GM11168 (cell line): ENCODE measurements at regions not wholly inside any gene's neighbourhood (a gene's known extent, or its start where the extent isn't known, plus 50 kb on each side); places are given as distances from the start of the nearest gene placed in this dataset.

Experiments used
- in situ Hi-C: fragments of 300-500 bp; cut with MboI; formaldehyde crosslinking; loops from one replicate; pipeline ENCODE4 v1.12.0; 2022; ENCODE audit warnings: low sequenced_read_pairs; ENCODE audit not compliant: unreplicated experiment

DNA sequence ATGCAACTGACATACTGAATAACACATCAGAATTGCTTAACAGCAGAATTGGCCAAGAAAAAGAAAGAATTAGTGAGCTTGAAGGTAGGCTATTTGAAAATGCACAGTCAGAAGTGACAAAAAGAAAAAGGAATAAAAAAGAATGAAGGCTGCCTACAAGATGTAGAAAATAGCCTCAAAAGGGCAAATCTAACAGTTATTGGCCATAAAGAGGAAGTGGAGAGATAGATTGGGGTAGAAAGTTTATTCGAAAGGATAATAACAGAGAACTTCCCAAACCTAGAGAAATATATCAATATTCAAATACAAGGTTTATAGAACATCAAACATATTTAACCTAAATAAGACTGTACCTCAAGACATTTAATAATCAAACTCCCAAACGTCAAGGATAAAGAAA, 67.5 kb downstream of the ATP6V1G3 start:
- in situ Hi-C loops = loop anchor here (25.0 kb wide), 2 partner anchors 311 to 386 kb away; partner anchors contain the start of gene NEK7

DNA sequence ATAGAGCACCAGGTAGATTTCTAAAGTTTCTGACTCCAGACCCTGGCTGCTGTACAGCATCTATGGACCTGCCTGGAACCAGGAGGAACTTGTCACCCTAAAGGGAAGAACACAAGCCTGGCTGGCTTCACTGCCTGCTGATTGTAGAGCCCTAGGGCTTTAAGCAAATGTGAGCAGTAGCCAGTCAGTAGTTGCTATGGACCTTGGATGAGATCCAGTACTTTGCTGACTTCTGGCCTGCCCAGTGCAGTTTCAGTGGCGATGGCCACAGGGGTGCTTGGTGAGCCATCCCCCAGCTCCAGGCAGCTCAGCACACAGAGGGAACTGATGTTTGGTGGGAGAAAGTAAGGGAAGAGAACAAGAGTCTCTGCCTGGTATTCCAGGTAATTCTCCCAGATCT, 68.4 kb downstream of the ATP6V1G3 start:
- in situ Hi-C loops = loop anchor here (25.0 kb wide), 2 partner anchors 310 to 385 kb away; partner anchors contain the start of gene NEK7

DNA sequence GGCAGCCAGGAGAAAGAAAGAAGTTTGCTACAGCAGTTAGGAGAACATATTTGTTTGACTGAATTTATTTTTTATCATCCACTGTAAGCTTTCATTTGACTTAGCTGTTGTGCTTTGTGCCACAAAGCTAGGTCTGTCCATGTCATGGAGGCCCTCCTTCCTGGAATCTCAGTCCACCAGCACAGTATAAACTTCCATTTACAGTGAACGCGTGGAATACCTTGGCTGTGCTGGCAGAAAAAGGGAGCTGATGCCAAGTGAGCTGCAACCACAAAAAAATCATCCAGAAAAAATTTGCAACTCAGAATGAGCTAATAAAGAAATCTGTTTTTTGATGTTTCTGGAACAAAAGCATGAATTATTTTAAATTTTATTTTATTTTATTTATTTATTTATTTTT, 72.6 kb downstream of the ATP6V1G3 start:
- in situ Hi-C loops = loop anchor here (25.0 kb wide), 2 partner anchors 306 to 381 kb away; partner anchors contain the start of gene NEK7

DNA sequence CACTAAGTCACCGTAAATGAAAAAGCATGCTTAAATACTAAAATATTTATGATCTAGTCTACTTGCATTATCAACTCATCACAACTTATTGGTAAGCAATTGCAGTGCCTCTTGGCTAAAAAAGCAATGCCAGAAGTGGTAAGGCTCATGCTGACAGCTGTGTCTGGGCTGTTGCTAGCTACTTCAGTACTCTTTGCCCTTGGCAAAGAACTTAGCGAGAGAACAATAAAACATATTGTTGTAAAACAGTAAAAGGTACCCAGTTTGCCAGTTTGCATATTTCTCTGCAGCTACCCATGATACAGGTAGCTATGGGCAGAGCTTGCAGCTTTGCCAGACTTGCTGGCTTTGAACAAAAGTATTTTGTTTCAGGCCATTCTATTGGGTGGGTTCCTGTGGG, 73.1 kb downstream of the ATP6V1G3 start:
- in situ Hi-C loops = loop anchor here (25.0 kb wide), 2 partner anchors 305 to 380 kb away; partner anchors contain the start of gene NEK7

DNA sequence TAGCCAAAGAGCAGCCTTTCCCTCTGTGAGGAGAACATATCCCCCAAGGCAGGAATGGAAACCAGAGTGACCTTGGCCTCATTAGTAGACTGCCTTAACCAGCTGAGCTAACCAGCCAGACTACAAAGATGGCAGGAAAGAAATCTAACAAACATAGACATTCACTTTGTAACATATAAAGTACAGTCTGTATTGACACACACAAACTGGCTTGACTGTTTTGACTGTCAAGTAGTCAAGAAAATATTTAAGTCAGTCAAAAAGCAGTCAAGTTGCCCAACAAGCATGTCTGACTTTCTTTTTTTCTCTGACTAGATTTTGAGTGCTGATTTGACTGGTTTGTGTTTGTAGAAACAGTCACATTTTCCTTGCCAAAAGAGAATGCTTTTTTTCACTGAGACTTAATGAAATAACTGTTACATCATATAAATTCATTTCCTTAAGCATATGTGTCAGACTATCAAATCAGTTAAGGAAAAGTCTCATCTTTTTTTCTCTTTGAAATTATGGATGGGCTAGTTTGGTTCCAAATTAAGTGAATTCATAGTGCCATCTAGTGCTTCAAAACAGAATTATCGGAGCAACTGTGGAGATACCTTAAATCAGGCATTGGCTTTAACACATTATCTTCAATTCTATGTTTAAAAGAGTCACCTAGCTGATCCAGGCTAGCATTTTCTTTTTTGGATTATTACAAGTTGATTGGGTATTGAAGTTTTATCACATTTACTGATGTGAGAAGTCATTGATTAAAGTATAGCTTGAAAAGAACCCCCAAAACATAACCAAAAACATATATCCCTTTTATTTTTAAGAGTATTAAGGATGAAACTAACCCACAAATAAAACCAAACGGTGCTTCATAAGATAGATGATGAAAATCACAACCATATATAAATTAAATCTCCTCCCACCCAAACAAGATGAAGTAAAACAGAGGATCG, 75.0 kb downstream of the ATP6V1G3 start:
- in situ Hi-C loops = loop anchor here (25.0 kb wide), 2 partner anchors 303 to 378 kb away; partner anchors contain the start of gene NEK7

DNA sequence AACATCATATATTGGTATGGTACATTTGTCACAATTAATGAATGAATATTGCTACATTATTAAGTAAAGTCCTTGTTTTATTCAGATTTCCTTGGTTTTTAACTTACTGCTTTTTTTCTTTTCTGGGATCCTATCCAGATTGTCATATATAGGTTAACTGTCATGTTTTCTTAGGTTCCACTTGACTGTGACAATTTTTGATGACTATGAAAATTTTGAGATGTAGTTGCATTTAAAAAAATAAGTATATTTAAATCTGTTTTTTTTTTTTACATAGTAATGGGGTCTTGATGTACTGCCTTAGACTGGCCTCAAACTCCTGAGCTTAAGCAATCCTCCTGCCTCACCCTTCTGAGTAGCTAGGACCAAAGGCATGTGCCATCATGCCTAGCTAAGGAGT, 76.8 kb downstream of the ATP6V1G3 start:
- in situ Hi-C loops = loop anchor here (25.0 kb wide), 2 partner anchors 301 to 376 kb away; partner anchors contain the start of gene NEK7

DNA sequence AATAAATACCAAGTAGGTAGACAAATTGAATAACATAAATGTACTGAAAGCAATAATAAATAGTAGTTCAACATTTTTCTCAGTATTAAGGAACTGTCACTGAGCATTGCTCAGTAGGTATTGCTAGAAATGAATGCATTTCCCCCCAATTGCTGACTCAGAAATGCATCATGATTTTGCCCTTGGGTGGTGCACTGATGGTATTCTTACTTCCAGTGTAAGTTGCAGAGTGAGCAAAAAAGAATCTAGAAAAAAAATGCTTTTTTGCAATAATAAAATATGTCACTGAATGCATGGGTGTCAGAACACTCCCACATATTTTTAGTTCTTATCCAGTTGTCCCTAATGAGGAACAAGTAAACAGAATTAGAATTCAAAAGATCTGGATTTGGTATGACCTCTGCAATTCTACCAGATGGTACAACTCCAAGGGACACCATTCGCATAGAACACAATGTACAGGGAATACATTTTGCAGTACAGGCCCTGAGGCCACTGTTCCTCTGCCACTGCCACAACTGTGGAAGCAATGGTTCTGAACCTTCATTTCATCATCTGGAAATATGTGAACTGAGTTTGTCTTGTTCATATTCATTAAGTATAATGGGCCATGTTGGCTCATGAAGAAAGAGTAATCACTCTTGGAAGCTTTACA, 78.0 kb downstream of the ATP6V1G3 start:
- in situ Hi-C loops = loop anchor here (25.0 kb wide), 2 partner anchors 300 to 375 kb away; partner anchors contain the start of gene NEK7

DNA sequence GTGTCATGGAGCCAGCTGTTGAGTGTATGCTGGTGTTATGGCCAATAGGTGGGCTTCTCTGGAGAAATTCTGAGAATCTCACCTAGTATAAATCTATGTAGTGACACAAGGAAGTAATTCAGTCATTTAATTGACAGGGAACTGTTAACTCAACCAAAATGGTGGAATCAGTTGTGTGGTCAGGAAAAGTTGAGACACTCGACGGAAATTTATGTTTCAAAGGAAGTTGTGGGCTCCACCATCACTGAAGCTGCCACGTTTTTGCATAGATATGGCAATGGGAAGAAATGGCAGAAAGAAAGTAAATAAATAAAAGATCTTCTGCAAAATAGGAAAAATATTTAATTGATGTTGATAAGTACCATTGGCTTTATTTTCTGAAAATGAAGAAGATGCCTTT, 84.5 kb downstream of the ATP6V1G3 start:
- in situ Hi-C loops = loop anchor here (25.0 kb wide), 2 partner anchors 294 to 369 kb away; partner anchors contain the start of gene NEK7

DNA sequence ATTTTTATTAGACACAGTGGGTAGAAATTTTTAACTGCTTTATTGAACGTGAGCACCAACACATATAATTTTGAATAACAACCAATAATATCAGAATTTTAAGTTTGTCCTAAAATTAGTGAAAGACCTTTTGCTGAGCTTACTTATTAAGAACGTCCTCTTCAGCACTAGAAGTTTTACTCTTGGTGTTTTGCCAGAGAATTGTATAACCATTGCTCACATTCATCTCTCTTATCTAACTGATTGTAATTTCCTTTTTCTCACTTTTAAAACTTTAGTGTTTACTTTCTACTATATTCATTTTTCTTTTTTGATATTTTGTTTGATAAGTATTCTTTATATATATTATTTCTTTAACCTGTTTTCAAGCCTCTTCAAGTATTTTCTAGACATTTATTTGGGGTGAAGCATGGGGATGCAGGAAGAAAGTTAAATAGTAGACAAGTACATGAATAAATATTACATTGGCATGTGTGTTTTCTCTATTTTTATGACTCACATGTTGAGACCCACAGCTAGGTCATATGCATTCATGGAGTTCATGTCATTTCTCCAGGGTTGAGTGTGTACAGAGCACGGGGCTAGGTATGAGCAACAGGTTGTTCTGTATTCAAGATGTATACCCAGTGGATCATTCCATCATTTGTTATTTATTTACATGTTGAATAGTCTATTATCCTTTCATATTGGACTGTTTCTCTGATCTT, 90.6 kb downstream of the ATP6V1G3 start:
- in situ Hi-C loops = loop anchor here (25.0 kb wide), 2 partner anchors 288 to 363 kb away; partner anchors contain the start of gene NEK7

DNA sequence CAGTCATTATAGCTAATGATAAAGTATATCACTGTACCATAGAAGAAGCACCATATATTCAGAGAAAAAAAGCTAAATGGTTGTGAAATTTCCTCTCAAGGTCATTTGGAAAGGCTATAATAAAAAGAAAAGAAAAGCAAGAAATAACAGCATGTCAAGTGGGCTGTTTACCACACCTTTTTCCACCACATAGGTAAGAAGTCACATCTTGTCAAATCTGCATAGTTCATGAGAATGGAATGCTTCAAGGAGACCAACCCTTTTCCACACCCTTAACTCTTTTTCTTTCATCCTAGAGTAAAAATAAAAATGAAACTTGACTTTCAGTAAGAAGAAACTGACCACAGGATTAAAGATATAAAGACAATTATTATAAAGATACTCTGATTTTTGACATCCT, 91.2 kb downstream of the ATP6V1G3 start:
- in situ Hi-C loops = no loop called here

DNA sequence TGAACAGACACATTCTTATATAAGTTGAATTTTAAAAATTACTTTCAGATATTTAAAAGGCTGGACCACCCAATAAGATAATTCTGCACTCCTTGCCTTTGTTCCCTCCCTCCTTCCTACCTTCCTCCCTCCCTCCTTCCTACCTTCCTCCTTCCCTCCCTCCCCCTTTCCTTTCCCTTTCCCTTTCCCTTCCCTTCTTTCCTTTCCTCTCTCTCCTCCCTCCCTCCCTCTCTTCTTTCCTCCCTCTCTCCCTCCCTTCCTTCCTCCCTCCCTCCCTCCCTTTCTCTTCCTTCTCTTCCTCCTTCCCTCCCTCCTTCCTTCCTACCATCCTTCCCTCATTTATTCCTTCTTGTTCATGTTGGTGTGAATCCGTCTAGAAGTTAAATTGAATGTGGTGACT, 93.0 kb downstream of the ATP6V1G3 start:
- in situ Hi-C loops = no loop called here

DNA sequence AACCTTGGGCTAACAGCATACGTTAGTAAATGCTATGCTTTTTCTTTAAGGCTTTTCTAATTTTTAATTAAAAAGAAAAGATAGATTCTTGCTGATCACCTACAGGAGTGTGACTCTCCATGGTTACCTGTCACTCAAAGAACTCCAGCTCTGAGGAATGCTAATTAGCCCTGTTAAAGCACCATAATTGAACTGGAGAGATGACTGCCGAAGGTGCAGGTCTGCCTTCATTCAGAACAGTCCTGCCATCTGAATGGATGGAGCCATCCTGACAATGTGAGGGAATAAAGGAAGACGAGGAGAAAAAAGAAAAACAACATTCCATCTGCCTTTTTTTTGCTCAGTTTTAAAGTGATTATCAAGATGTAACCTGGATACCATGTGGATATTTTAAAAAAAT, 94.6 kb downstream of the ATP6V1G3 start:
- in situ Hi-C loops = no loop called here

DNA sequence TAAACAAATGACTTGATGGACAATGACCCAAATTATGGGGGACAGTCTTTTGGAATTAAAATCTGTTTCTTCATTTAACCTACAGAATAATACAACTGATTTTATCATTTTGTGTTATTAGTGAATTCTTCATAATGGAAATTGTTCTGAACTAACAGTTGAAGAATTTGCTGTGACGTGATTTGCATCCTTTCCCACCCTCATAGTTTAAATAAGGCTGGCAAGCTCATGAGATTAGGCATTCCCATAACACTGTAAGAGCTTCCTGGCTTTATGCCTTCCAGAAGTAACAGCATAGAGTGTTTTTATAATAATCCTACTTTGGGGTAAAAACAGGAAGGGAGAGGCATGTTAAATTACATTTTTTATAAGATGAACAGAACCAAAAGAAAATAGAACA, 95.7 kb downstream of the ATP6V1G3 start:
- in situ Hi-C loops = no loop called here

DNA sequence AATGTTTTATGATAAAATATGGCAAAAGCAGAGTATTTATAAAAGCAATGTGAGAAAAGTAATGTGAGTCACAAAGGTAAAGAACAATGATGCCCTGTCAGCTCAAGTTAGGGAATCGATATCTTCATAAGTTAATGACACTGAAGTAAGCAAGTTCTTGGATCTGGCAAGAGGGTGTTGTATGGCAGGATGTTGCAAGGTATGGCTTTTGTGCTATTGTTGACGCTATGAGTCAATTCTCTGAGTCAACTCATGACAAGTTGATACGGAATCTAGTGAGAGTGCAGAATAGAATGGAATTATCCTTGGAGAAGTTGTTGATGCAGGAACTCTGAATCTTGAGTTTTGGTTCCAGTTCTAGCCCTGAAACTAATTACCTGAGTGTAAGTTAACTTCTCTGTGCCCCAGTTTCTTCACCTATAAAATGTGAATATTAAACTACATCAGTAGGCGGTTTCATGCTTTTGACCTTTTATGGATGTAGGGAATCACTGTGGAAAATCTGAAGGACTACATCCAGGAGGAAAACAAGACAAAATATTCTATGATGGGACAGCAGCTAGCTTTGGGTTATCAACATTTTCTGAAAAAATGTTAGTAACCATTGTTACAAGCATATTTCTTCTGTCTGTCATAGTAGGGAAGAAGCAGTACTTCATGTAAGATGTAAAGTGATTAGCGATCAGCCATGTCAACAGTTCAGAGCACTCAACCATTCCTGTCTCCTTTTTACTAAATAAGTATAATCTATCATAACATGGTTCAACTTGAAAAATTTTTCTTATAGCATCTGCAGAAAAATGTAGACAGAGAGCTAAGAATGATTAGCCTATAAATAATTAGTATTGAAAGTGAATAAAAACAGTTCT, 96.9 kb downstream of the ATP6V1G3 start:
- in situ Hi-C loops = no loop called here

DNA sequence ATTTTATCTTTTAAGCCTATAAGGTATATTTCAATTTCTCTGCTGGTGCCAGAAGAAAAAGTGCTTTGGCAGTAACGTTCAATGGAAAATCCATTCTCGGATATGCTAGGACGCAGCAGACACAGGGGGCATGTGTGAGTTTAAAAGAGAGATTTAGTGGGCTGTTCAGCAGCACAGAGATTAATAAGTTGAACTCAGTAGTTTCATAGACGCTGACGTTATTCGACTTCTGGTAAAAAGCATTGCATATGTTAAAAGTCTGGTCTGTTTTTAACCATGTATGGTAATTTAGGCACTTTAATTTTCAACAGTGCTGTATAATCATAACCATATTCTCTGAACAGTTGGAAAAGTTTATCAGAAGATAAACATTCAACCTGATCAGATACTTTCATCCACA, 99.6 kb downstream of the ATP6V1G3 start:
- in situ Hi-C loops = no loop called here

DNA sequence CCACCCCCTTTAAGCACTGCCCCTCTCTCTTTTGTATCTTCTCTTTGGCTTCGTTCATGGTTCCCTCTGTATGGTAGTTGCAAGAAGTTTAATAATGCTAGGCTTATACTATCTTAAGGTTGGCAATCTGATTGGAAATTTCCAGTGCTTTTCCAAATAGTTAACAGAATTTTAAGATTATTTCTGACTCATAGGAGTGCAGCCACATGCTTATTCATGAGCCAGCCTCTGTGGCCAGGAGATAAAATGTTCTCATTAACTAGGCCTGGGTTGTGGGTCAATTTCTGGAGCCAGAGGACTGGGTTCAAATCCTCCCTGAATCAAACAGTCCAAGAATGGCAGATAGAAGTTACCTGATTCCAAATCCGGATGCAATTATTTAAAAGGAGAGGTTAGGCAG, 103.1 kb downstream of the ATP6V1G3 start:
- in situ Hi-C loops = no loop called here

DNA sequence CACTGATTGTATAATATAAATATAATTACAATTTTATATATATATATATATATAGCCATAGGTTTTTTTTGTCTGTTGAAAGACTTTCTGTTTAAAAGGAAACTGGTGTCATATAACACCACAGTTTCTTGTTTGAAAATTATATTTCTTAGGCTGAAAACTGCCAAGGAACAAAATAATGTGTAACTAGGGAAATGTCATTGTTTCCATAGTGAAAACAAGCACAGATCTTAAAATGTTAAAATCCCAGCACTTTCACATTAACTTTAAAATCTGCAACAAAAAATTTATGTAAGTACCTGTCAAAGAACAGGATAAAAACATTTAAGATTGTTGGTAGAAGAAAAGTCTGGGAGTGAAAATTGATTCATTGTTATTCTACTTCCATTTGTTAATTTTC, 104.2 kb downstream of the ATP6V1G3 start:
- in situ Hi-C loops = no loop called here

DNA sequence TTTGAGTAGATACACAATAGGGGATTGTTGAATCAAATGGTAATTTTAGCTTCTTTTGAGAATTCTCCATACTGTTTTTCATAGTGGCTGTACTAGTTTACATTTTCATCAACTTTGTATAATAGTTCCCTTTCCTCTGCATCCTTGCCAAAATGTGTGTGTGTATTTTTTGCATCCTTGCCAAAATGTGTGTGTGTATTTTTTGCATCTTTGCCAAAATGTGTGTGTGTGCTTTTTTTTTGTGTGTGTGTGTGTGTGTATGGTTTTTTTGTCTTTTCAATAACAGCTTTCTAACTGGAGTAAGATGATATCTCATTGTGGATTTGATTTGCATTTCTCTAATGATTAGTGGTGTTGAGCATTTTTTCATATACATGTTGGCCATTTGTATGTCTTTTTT, 105.4 kb downstream of the ATP6V1G3 start:
- in situ Hi-C loops = no loop called here

DNA sequence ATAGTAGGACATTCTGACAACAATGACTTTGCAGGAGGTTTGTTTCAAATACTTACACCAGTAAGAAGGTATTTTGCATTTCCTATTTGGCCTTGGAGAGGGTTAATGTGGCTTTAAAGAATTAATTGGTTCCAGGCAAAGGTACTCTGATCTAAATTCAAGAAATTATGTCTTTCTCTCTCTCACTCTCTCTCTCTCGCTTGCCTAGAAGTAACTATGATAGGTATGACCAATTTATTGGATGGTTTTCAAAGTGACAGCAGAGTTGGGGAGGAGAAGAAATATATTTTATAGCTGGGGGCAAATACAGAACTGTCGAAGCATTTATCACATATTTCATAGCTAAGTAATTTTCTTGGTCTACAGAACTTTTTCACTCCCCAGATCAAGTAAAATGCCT, 116.0 kb downstream of the ATP6V1G3 start:
- in situ Hi-C loops = no loop called here
